Activated T-cell treated with anti-CD3 and anti-CD28 coated beads for 1 hour (primary cell): ENCODE measurements at regions not wholly inside any gene's neighbourhood (a gene's known extent, or its start where the extent isn't known, plus 50 kb on each side); places are given as distances from the start of the nearest gene placed in this dataset.

ENCODE experiments used
- DNase-seq: peaks from one replicate; pipeline ENCODE4 v3.0.0-alpha.2; 2020; ENCODE audit warnings: low read depth

DNA sequence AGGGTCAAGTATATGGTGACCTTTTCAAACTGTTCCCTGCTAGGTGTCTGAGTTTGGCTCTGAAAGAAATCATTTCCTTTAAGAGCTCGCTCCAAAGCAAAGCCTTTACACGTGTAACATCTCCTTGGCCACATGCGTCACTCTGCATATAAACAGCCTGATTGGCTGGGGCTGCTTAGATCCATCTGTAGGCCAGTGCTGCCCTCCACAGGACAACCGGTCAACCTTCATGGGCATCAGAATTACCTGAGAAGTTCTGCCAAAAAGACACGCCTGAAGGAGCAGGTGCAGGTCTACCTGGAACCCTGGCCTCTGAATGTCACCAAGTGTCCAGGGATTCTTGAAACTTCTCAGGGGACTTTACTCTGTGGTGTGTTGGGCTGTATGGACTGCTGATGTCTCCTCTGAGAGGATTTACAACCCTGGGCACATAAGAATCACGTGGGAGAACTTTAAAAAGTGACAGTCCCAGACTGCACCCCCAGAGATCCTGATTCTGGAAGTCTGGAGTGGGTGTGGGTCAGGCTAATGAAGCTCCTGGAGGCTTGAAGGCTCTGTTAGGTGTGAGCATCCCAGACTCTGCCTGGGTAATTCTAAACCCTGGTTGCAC lies 497.6 kb downstream of the GADD45G start:
- DNase-seq = peak; percentile 62

DNA sequence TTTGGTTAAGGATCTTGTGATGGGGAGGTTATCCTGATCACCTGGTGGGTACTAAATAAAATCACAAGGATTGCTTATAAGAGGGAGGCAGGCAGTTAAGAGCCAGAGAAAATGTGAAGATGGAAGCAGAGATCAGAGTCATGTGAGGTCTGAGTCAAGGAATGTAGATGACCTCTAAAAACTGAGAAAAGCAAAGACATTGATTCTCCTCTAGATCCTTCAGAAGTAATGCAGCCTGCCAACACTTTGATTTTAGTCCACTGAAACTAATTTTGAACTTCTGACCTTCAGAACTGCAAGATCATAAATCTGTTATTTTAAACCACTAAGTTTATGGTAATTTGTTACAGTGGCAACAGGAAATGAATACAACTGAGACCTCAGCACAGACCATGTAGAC lies 499.0 kb downstream of the GADD45G start:
- DNase-seq = no peak

DNA sequence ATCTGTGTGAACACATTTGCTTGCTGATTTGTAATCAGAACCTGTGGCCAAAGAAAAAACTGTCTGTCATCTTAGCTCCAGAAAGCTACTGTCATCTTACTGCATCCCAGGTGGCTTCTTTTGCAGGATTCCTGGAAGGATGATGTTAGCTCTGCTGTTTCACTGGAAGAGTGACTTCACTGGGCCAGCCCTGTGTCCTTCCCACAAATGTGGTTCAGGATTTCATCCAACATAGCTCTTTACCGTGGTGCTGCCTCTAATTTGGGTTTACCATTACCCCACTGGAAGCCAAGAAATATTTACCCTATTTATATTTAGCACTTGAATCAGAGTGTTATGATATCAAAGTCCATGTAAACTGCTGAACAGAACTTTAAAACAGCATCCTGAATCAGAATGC lies 501.0 kb downstream of the GADD45G start:
- no peak for DNase-seq

DNA sequence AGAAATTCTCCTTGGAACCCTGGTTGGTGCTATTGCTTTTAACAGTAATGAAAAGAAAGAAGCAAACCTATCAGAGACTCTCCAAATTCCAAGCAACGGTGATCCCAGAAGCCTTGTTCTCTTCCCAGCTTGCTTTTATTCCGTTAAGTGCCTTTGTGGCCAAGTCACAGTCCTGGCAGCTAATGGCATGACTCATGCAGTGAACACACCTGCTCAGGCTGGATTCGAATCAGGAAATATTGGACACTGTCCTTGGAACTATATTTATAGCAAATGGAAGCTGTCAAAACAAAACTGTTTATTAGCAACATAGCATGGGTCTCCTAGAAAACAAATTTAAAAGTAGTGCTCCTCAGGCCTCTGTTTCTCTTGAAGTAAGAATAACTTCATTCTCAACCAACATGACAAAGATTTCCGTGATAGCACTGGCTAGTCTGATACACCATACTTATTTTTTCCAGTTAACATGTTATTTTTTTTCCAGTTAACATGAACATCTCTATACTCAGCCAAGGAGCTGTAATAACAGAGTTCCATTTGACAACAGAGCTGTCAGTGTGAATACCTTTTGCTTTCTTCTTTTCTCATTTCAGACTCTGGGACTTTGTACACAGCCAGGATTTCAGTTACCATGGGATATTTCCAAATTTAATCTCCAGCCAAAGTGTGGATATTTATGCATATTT lies 502.4 kb downstream of the GADD45G start:
- DNase-seq = no peak

DNA sequence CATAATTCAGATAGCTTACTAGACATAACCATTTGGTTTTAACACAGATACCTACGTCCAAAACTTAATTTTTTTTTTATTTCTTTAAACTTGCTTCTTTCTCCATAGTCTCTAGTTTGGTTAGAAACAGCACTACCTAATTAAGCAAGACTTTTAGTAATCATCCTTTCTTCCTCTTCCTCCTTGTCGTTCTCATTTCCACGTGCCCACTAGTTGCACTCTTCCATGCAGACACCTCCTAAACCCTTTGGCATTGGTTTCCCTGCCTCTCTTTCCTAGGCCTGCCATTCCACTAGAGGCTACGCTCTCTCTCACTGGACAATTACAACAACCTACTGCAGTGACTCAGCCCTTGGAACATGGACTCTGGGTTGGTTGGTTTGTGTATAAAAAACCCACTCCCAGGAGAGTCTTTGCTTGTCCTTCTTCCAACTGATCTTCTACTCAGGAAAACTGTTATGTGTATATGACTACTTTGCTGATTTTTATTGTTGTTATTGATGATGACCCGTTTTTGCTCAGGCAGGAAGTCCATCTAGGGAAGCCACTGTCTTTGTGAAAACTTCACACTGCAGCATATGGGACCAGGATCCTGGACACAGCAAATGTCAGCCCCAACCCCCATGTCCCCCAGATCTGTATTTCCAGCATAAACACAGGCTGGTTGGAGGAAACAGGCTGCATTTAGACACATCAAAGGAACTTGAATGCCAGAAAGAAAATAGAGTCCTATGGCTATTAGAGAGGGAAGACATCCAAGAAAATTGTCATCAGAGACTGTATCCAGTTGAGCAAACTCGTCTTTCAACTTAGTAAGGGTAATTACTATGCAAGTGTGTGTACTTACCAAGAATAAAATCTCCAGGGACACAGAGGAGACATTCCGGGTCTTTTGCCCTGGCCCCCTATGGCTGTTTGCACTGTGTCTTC lies 503.2 kb downstream of the GADD45G start:
- no peak for DNase-seq

DNA sequence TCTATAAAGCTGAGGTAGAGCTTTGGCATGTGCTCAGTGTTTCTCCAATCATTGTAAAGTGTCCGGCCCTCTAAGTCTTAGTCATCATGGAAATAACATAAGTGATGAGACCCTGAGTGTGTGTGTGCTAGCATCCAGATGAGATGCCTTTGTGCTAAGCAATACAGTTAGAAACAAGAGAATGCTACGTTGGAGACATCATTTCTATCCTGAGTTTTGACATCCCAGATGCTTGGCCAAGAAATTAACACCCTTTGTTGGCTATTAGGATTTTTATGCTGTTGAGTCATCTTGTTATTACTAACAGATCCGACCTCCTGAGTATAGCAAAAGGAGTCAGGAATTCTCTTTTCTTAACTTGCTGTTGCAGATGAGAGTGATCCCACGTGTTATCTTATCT lies 508.0 kb downstream of the GADD45G start:
- no peak for DNase-seq

DNA sequence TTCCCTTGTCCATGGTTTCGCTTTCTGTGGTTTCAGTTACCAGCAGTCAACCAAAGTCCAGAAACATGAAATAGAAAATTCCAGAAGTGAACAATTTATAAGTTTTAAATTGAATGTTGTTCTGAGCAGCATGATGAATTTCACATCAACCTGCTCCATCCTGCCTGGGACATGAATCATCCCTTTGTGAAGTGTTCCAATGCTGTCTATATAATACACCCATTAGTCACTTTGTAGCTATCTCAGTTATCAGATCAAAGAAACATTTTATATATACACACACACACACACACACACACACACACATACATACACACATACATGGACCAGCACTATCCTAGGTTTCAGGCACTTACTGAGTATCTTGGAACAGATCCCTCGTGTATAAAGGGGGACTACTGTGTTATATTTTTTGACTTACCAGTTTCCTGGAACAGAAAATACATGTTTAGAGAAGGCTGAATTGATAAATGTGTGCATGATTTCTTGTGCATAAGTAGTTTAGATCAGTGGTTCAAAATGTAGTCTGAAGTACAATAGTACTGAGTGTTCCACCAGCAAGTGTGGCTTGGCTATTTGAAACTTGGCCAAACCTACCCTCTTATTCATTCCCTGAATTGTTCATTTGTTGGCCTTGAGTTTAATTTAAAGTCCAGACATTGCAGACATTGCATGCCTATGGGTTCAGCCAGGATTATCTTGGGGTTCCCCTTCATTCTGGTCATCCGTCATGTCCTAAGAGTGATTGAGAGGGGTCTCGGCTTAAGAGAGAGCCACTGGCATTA lies 510.0 kb downstream of the GADD45G start:
- no peak for DNase-seq

DNA sequence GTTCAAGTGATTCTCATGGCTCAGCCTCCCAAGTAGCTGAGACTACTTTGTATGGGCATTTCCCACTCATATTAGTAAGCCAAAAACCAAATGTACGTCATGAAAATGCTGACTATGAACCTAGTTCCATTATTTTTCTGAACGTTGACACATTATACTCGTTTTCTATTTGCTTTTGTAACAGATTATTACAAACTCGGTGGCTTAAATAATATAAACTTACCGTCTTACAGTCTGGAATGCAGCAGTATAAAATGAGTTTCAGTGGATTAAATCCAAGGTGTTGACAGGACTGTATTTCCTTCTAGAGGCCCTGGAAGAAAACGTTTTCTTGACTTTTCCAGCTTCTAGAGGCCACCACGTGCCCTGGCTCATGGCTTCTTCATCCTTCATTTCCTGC lies 517.0 kb downstream of the GADD45G start:
- no peak for DNase-seq

DNA sequence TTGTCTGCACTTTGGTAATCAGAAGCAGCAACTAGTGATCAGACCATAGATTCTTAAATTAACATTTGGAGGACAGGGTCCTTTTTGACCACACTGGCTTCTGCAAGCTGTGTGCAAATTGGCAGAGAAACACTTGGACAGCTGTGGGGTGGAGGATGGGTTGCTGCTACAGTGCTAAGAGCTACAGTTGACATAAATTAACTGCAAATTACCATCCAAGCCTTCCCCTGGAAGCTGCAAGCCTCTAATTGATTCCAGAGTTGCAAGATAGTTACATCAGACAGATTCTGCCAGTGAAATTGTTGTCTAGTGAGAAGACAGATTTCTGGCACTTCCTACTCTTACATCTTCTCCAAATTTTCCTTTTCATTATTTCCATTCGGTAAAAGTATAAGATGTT lies 517.7 kb downstream of the DIRAS2 start:
- DNase-seq = no peak

DNA sequence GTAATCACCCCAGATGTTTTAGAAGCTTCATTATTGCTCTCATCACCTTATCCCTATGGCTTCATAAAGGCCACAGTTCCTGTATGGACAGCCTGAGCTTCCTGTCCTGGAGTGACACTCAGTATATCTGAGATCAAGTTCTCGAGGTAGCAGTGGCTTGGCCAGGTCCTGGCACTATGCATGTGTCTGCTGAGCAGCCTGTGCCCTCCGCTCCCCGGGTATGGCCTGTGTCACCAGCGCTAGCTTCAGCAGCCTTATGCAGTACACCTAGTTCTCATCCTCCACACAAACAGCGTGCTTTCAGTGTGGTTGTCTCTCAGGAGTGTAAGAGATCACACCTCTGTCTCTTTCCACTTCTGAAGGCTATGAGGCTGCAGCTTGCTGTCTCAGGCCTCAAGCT lies 514.7 kb downstream of the DIRAS2 start:
- DNase-seq = no peak

DNA sequence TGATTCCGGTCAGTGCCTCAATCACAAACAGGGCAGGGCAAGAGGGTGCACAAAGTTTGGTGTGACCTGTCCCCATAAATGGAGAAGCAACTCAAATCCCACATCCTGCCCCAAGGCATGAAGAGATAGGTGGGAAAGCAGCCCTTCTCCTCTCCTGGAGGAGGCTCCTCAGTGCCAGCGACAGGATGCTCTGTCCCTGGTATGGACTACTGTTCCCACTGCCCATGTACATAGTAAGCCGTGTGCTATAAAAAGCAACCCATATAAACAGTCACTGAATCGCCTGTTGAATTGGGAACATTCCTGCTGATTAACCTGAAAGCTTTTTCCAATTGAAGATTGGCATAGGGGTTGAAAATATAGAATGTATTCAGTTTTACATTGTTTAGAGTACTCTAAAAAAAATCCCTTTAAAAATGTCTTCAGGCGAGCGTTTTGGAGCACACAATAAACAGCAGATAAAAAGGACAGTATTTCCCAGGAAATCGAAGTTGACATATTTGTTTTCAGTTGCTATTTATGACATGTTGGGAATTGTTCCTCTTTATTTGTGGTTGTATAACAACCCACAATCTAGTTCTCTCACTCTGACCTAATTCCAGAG lies 513.9 kb downstream of the DIRAS2 start:
- no peak for DNase-seq

DNA sequence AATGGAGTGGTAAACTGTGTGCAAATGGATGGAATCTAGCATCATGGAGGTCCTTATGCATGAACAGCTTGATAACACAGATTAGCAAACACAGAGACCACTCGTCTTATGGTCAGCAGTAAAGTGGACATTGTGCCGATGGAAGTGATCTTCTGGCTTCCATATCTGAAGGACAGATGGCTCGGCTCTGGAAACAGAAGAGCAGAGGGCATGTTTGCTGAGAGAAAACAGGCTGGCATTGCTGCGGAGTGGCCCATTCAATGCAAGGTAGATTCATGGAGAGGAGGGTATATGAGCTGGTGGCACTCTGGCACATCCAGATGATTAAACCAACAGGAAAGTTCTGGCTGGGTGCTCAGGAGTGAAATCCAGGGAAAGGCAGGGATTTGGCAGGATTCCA lies 513.2 kb downstream of the DIRAS2 start:
- no peak for DNase-seq

DNA sequence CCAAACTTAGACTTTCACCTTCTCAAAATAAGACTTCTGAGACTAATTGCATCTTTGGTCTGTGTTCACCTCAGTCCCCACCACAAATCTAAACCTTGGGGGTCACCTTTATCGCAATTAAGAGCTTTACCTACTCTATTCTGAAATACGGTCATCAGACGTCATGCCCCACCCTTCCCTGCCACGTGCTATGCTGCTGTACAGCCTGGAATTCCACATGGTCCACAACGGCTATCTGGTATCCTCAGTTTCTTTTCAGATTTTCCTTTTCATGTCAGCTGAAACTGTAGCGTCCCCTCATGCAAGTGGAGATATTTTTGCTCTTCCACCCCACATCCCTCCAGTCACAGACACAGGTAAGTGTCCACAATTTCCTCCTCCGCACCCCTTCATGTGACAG lies 511.1 kb downstream of the DIRAS2 start:
- no peak for DNase-seq

DNA sequence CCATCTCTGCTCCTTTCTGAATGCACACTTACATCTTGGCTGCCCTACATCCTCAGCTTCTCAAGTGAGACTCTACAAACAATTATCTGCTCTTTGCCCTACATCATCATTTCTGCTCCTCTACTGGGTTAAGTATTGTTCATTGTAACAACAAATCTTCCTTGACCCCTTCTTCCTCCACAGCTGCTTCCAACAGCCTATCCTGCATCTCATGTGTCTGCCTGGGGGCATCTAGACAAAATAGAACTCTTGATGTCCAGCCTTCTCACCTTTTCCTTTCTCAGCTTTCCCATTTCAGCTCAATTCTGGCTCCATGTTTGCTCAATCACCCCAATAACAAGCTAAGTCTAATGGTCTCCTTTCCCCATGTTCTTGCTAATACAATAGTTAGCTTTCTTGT lies 509.8 kb downstream of the DIRAS2 start:
- DNase-seq = no peak

DNA sequence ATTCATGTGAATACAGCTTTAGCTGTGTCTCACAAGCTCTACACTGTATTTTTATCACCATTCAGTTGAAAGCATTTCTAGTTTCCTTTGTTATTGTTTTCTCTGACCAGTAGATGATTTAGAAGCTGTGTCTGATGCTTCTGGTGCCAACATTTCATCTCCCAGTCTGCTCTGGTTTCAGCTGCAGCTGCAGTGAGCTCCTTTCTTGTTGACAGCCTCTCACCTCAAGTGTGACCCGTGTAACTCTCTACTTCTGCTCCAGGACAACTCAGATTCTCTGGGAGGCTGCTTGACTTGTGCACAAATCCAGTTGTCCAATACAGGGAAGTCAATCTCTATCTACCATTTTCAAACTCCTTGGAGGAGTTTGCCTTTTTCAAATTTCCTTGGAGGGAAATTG lies 504.8 kb downstream of the DIRAS2 start:
- no peak for DNase-seq

DNA sequence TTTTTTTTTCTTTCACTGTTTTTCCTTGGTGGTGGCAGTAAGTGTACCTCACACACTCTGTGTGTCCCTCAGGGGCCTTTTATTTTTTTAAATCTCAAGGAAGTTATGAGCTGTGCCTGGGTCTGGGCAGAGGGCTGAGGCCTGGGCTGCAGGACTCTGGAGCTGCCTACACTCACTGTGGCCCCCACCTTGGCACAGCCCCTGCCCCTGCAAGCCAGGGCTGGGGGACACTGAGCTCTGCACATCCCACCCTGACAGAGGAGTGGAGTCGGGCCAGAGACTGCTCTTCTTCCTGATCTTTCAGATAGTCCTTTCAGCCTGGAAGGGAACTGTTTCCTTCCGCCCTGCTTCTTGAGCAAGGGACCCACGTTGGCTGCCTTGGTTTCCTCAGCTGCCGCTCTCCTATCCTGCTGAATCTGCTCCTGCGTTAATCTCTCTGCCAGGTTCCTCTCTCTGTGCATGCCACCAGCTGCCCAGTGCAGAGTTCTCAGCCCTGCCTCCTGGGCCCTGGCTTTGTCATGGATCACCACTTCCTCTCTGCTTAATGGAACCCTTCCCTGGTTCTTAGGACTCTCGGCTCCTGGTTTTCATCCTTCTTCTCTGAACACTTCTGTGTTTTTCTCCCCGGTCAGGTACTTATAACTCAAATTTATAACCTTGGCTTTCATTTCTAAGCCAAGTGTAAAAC lies 502.3 kb downstream of the DIRAS2 start:
- no peak for DNase-seq

DNA sequence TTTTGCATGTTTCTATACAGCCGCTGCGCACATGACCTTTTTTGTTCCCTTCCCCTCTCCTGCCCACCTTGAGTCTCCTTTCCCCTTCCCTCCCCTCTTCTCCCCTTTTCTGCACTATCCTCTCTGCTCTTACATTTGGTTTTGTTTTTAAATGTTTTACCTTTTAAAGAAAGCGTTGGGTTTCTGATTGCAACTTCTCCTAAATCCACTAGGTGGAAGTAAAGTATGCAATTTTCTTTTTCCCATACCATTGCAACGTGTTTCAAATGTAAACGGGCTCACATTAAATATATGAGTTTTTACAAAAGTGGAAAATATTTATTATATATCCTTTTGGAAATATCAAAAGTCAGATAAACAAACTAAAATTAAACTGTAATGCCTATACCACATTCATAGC lies 500.9 kb downstream of the DIRAS2 start:
- no peak for DNase-seq

DNA sequence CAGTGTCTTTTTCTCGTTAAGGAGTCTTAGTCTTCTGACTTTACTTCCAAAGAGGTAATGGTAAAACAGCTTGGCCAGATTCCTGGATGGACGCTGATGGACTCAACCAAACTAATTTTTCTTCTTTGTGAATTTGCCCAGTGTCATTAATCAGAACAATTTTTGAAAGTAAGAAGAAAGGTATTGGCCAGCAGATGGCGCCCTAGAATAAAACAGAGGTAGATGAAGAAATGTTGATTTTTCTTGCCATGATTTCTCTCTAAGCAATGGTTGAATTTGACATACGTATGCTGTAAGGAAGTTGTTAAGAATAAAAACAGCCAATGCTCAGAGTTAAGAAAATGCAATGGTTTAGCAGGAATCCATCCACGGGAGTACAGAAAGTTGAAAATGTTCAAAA lies 500.0 kb downstream of the DIRAS2 start:
- DNase-seq = peak; percentile 63

DNA sequence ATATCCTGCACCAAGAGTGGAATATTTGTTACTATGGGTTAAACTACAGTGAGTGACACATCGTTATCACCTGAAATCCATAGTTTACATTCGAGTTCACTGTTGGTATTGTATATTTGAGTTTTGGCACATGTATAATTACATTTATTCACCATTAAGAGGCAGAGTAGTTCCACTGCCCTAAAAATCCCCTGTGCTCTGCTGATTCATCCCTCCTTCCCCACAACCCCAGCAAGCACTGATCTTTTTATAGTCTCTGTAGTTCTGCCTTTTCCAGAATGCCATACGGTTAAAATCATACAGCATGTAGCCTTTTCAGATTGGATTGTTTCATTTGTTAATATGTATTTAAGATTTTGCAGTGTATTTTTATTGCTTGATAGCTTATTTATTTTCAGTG lies 495.2 kb downstream of the DIRAS2 start:
- DNase-seq = no peak

DNA sequence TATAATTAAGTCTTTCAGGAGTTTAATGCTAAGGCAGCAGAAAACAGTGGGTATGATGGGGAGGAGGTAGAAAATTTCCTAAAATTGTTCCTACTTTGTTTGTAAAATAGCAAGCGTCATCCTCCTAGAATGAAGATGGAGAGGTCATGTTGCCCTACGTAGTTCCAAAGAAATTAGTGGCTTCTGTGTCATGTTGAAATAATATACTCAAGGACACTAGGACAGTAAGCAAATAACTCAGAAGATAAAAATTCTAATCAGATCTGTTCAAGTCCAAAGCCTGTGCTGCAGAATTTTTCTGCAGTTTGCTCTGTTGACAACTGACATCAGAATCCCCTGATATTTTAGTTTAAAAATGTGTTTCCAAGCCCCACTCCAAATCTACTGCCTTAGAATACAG lies 486.3 kb downstream of the DIRAS2 start:
- no peak for DNase-seq

DNA sequence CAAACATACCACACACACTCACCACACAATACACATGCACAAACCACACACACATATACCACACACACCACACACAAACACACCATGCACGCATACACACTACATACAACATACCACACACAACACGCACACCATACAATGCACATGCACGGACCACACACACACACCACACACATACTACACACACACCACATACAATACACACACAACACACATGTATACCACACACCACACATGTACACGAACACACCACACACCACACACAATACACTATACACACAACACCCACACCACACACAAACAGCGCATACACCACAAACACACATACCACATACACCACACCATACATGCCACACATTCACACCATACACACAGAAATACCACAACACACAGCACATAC lies 480.3 kb downstream of the DIRAS2 start:
- no peak for DNase-seq
